ENCODE measurements at regions not wholly inside any gene's neighbourhood (a gene's known extent, or its start where the extent isn't known, plus 50 kb on each side); places are given as distances from the start of the nearest gene placed in this dataset.

GRCh38 chrX:138986235-138986634, 274.7 kb upstream of the FGF13 start:
- Mint-ChIP-seq H3K36me3 (no peaks in the 10 kb centered on the region), H3K4me3 (no peak overlapping the region), H3K27me3 (ENCODE audit: low read depth) (no peaks in the 10 kb centered on the region), H3K4me1 (peaks cover 5% of the 10 kb centered on the region), H3K9me3 (no peaks in the 10 kb centered on the region), H3K27ac (no peak overlapping the region)
- ChIA-PET POLR2A (no interaction called here), CTCF (no interaction called here)
- TF ChIP-seq EMX1 (CRISPR knock-in tag; IDR thresholded peaks at IDR 0.05): no peak
- TF ChIP-seq, protein P1, sequence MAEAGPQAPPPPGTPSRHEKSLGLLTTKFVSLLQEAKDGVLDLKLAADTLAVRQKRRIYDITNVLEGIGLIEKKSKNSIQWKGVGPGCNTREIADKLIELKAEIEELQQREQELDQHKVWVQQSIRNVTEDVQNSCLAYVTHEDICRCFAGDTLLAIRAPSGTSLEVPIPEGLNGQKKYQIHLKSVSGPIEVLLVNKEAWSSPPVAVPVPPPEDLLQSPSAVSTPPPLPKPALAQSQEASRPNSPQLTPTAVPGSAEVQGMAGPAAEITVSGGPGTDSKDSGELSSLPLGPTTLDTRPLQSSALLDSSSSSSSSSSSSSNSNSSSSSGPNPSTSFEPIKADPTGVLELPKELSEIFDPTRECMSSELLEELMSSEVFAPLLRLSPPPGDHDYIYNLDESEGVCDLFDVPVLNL (CRISPR knock-in tag; IDR thresholded peaks at IDR 0.05; ENCODE audit: borderline replicate concordance, low read depth): no peak
- TF ChIP-seq, protein P2, sequence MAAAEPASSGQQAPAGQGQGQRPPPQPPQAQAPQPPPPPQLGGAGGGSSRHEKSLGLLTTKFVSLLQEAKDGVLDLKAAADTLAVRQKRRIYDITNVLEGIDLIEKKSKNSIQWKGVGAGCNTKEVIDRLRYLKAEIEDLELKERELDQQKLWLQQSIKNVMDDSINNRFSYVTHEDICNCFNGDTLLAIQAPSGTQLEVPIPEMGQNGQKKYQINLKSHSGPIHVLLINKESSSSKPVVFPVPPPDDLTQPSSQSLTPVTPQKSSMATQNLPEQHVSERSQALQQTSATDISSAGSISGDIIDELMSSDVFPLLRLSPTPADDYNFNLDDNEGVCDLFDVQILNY (CRISPR knock-in tag; IDR thresholded peaks at IDR 0.05): no peak
- TF ChIP-seq, protein P3, sequence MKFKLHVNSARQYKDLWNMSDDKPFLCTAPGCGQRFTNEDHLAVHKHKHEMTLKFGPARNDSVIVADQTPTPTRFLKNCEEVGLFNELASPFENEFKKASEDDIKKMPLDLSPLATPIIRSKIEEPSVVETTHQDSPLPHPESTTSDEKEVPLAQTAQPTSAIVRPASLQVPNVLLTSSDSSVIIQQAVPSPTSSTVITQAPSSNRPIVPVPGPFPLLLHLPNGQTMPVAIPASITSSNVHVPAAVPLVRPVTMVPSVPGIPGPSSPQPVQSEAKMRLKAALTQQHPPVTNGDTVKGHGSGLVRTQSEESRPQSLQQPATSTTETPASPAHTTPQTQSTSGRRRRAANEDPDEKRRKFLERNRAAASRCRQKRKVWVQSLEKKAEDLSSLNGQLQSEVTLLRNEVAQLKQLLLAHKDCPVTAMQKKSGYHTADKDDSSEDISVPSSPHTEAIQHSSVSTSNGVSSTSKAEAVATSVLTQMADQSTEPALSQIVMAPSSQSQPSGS (CRISPR knock-in tag; IDR thresholded peaks at IDR 0.05; ENCODE audit: borderline replicate concordance, low read depth): no peak
- TF ChIP-seq SMAD3 (CRISPR knock-in tag; IDR thresholded peaks at IDR 0.05; ENCODE audit: borderline replicate concordance): no peak
- no peak for TF ChIP-seq CBFB (CRISPR knock-in tag; IDR thresholded peaks at IDR 0.05; ENCODE audit: low read depth)
- TF ChIP-seq ESRRA (CRISPR knock-in tag; IDR thresholded peaks at IDR 0.05; ENCODE audit: borderline replicate concordance): no peak
- TF ChIP-seq TCF7 (CRISPR knock-in tag; IDR thresholded peaks at IDR 0.05; ENCODE audit: low read depth): no peak
- TF ChIP-seq, protein P4, sequence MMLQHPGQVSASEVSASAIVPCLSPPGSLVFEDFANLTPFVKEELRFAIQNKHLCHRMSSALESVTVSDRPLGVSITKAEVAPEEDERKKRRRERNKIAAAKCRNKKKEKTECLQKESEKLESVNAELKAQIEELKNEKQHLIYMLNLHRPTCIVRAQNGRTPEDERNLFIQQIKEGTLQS (CRISPR knock-in tag; conservative IDR thresholded peaks at IDR 0.05): no peak
- no peak for TF ChIP-seq NR3C1 (CRISPR knock-in tag; conservative IDR thresholded peaks at IDR 0.05; ENCODE audit: low read depth)
- TF ChIP-seq, protein P5, sequence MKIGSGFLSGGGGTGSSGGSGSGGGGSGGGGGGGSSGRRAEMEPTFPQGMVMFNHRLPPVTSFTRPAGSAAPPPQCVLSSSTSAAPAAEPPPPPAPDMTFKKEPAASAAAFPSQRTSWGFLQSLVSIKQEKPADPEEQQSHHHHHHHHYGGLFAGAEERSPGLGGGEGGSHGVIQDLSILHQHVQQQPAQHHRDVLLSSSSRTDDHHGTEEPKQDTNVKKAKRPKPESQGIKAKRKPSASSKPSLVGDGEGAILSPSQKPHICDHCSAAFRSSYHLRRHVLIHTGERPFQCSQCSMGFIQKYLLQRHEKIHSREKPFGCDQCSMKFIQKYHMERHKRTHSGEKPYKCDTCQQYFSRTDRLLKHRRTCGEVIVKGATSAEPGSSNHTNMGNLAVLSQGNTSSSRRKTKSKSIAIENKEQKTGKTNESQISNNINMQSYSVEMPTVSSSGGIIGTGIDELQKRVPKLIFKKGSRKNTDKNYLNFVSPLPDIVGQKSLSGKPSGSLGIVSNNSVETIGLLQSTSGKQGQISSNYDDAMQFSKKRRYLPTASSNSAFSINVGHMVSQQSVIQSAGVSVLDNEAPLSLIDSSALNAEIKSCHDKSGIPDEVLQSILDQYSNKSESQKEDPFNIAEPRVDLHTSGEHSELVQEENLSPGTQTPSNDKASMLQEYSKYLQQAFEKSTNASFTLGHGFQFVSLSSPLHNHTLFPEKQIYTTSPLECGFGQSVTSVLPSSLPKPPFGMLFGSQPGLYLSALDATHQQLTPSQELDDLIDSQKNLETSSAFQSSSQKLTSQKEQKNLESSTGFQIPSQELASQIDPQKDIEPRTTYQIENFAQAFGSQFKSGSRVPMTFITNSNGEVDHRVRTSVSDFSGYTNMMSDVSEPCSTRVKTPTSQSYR (CRISPR knock-in tag; IDR thresholded peaks at IDR 0.05): no peak
- TF ChIP-seq, protein P6, sequence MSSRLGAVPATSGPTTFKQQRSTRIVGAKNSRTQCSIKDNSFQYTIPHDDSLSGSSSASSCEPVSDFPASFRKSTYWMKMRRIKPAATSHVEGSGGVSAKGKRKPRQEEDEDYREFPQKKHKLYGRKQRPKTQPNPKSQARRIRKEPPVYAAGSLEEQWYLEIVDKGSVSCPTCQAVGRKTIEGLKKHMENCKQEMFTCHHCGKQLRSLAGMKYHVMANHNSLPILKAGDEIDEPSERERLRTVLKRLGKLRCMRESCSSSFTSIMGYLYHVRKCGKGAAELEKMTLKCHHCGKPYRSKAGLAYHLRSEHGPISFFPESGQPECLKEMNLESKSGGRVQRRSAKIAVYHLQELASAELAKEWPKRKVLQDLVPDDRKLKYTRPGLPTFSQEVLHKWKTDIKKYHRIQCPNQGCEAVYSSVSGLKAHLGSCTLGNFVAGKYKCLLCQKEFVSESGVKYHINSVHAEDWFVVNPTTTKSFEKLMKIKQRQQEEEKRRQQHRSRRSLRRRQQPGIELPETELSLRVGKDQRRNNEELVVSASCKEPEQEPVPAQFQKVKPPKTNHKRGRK (CRISPR knock-in tag; IDR thresholded peaks at IDR 0.05; ENCODE audit: borderline replicate concordance): no peak
- TF ChIP-seq NR2C2 (CRISPR knock-in tag; IDR thresholded peaks at IDR 0.05): no peak
- no peak for TF ChIP-seq ZNF138 (CRISPR knock-in tag; conservative IDR thresholded peaks at IDR 0.05)
- no peak for TF ChIP-seq ZNF263 (CRISPR knock-in tag; IDR thresholded peaks at IDR 0.05; ENCODE audit: low read depth)
- DNase-seq (ENCODE audit: low spot score) (no peak), ATAC-seq (no peak)

GRCh38 chrX:138982365-138982764, 270.8 kb upstream of the FGF13 start:
- CTCF ChIA-PET: no interaction called here
- no peak overlapping the region for H3K4me3 Mint-ChIP-seq
- H3K27me3 Mint-ChIP-seq (ENCODE audit: low read depth): no peaks in the 10 kb centered on the region
- no peak for DNase-seq (ENCODE audit: low spot score)
- ATAC-seq: no peak
- H3K9me3 Mint-ChIP-seq: no peaks in the 10 kb centered on the region
- H3K36me3 Mint-ChIP-seq: no peaks in the 10 kb centered on the region
- POLR2A ChIA-PET: no interaction called here
- no peak overlapping the region for H3K27ac Mint-ChIP-seq
- peaks cover 4% of the 10 kb centered on the region for H3K4me1 Mint-ChIP-seq
- TF ChIP-seq CBFB (CRISPR knock-in tag; IDR thresholded peaks at IDR 0.05; ENCODE audit: low read depth) (no peak), GABPB1 (CRISPR knock-in tag; IDR thresholded peaks at IDR 0.05) (no peak)
- TF ChIP-seq, protein P7, sequence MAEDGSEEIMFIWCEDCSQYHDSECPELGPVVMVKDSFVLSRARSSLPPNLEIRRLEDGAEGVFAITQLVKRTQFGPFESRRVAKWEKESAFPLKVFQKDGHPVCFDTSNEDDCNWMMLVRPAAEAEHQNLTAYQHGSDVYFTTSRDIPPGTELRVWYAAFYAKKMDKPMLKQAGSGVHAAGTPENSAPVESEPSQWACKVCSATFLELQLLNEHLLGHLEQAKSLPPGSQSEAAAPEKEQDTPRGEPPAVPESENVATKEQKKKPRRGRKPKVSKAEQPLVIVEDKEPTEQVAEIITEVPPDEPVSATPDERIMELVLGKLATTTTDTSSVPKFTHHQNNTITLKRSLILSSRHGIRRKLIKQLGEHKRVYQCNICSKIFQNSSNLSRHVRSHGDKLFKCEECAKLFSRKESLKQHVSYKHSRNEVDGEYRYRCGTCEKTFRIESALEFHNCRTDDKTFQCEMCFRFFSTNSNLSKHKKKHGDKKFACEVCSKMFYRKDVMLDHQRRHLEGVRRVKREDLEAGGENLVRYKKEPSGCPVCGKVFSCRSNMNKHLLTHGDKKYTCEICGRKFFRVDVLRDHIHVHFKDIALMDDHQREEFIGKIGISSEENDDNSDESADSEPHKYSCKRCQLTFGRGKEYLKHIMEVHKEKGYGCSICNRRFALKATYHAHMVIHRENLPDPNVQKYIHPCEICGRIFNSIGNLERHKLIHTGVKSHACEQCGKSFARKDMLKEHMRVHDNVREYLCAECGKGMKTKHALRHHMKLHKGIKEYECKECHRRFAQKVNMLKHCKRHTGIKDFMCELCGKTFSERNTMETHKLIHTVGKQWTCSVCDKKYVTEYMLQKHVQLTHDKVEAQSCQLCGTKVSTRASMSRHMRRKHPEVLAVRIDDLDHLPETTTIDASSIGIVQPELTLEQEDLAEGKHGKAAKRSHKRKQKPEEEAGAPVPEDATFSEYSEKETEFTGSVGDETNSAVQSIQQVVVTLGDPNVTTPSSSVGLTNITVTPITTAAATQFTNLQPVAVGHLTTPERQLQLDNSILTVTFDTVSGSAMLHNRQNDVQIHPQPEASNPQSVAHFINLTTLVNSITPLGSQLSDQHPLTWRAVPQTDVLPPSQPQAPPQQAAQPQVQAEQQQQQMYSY (CRISPR knock-in tag; IDR thresholded peaks at IDR 0.05): no peak
- TF ChIP-seq, protein P8, sequence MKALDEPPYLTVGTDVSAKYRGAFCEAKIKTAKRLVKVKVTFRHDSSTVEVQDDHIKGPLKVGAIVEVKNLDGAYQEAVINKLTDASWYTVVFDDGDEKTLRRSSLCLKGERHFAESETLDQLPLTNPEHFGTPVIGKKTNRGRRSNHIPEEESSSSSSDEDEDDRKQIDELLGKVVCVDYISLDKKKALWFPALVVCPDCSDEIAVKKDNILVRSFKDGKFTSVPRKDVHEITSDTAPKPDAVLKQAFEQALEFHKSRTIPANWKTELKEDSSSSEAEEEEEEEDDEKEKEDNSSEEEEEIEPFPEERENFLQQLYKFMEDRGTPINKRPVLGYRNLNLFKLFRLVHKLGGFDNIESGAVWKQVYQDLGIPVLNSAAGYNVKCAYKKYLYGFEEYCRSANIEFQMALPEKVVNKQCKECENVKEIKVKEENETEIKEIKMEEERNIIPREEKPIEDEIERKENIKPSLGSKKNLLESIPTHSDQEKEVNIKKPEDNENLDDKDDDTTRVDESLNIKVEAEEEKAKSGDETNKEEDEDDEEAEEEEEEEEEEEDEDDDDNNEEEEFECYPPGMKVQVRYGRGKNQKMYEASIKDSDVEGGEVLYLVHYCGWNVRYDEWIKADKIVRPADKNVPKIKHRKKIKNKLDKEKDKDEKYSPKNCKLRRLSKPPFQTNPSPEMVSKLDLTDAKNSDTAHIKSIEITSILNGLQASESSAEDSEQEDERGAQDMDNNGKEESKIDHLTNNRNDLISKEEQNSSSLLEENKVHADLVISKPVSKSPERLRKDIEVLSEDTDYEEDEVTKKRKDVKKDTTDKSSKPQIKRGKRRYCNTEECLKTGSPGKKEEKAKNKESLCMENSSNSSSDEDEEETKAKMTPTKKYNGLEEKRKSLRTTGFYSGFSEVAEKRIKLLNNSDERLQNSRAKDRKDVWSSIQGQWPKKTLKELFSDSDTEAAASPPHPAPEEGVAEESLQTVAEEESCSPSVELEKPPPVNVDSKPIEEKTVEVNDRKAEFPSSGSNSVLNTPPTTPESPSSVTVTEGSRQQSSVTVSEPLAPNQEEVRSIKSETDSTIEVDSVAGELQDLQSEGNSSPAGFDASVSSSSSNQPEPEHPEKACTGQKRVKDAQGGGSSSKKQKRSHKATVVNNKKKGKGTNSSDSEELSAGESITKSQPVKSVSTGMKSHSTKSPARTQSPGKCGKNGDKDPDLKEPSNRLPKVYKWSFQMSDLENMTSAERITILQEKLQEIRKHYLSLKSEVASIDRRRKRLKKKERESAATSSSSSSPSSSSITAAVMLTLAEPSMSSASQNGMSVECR (CRISPR knock-in tag; IDR thresholded peaks at IDR 0.05; ENCODE audit: borderline replicate concordance): no peak

All from WTC11 (cell line).